Panc1 (cell line): ENCODE measurements at regions not wholly inside any gene's neighbourhood (a gene's known extent, or its start where the extent isn't known, plus 50 kb on each side); places are given as distances from the start of the nearest gene placed in this dataset.

Experiments used
- CTCF ChIP-seq: fragments of 450-650 bp; IDR thresholded peaks from 2 replicates; pipeline ENCODE4 v1.5.1; 2017; ENCODE audit warnings: mild to moderate bottlenecking
- POLR2AphosphoS5 ChIP-seq: IDR thresholded peaks from 2 replicates; pipeline ENCODE4 v1.6.1; 2012; ENCODE audit warnings: mild to moderate bottlenecking, low read depth, low read length, moderate library complexity

GRCh38 chr12:115541891-115542421, 735.5 kb downstream of the MED13L start:
- no peak for TF ChIP-seq CTCF
- no peak for TF ChIP-seq POLR2AphosphoS5
